ENCODE measurements at regions not wholly inside any gene's neighbourhood (a gene's known extent, or its start where the extent isn't known, plus 50 kb on each side); places are given as distances from the start of the nearest gene placed in this dataset.

- TF ChIP-seq CTCF (IDR thresholded peaks at IDR 0.05), result no peak
- TF ChIP-seq POLR2A (IDR thresholded peaks at IDR 0.05), result no peak
Measured at GRCh38 chr10:31209478-31209877, 109.5 kb upstream of the ZEB1 start.
